NCI-H2227 treated with DMSO at 0.1 percent for 48 hours (cell line): ENCODE measurements at regions not wholly inside any gene's neighbourhood (a gene's known extent, or its start where the extent isn't known, plus 50 kb on each side); places are given as distances from the start of the nearest gene placed in this dataset.

Experiments used
- DNase-seq: peaks from one replicate; lab custom pipeline; 2025; lab: John Stamatoyannopoulos, UW

DNA sequence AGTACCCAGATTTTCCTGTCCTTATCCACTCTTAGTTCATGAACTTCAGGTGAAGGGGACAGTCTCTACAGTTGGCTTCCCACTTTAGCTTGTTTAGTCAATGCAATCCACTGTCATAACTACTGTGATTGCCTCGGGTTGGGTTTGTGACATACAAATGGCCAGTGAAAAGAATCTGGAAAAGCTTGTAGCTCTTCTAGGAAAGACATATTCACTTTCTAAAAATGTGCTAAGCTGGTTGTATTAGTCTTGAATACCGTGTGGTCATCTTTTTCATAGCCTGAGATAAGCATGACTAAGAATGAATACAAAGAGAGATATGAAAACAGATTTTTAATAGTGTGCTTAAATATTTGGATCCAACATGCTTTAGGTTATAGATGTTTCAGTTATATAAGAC, 1443.5 kb upstream of the IGFBP7 start:
- DNase-seq = no peak

DNA sequence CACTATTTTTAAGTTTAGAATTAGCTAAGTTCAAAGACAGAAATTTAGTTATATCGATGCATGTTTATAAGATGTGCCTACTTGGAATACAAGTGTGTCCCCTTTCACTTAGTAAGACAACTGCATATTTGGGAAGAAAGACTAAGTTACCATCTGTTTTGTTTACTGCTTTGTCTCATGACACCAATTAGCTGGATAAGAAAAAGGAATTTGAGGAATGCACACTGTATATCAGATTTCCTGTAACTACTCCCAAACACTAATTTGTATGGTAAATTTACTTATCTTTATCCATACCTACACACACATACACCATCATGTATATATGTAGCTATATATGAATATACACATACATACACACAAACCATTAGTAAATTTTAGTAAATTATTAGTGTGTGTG, 1442.8 kb upstream of the IGFBP7 start:
- no peak for DNase-seq

- DNase-seq = no peak
These were observed 1441.5 kb upstream of the IGFBP7 start for GRCh38 chr4:58551676-58552075.

GRCh38 chr4:58543465-58543864, 1433.3 kb upstream of the IGFBP7 start:
- no peak for DNase-seq

- DNase-seq = no peak
These were observed 1431.7 kb upstream of the IGFBP7 start for GRCh38 chr4:58541926-58542325.

GRCh38 chr4:58522765-58523382, 1412.7 kb upstream of the IGFBP7 start:
- no peak for DNase-seq

- DNase-seq = no peak
These were observed 1405.0 kb upstream of the IGFBP7 start for GRCh38 chr4:58515226-58515625.

DNA sequence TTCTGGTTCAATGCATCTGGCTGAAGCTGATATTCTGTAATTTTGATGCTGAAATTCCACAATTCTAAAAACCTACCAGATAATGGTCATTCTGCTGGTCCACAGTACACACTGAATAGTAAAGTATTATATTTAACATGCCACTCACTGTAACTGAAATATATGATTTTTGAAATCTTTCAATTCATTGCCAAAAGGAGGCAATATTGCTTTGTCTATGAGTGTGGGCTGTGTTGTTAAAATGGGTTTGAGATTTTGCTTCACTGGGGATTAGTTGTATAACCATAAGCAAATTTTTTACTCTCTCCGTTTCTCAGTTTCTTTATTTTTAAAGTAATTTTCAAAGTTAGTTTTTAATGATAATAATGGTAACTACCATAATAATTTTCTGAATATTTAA, 1404.1 kb upstream of the IGFBP7 start:
- no peak for DNase-seq

- DNase-seq = no peak
These were observed 1400.5 kb upstream of the IGFBP7 start for GRCh38 chr4:58510652-58511051.

DNA sequence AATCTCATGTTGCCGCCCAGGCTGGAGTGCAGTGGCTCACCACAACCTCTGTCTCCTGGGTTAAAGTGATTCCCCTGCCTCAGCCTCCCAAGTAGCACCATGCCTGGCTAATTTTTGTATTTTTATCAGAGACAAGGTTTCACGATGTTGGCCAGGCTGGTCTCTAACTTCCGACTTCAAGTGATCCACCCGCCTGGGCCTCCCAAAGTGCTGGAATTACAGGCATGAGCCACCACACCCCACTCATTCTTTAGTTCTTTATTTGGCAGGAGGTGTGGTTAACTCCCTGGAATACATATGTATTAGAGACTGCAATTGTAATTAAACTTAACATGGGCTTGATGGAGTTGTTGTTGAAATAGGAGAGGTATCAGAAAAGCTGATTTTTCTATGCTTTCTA, 1396.9 kb upstream of the IGFBP7 start:
- DNase-seq = no peak

GRCh38 chr4:58502839-58503238, 1392.7 kb upstream of the IGFBP7 start:
- no peak for DNase-seq

DNA sequence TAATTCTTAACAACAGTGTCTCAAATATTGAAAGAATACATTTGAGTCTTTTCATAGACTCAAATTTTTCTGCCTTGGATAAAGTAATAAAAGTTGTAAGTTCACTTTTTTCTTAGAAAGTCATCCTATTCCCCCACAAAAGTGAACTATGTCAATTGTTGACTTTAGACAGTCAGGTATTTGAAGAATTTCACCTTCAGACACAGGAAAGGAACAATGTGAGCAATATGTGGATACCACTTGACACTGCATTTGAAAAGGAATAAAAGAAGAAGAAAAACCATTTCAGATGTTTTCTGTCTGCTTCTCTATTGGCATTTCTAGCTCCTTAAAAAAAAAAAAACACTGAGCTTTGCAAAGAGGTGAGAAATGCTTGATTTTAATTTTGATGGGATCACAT, 1389.0 kb upstream of the IGFBP7 start:
- no peak for DNase-seq

DNA sequence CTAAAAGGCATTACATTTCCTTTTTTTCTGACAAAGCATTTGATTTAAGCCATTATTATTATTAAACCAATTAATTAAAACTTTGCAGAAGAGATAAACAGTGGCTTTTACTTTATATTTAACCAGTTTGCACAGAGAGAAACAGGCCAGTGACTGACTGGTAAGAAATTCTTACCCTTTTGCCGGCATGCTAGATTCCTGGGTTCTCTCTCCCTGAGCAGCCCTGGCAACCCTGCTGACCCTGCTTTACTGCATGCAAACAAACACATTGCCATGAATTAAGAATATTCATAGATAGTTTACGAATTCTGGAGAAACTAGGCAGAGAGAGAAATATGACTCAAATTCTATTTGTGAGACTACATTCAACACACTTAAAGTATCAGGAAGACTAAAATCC, 1381.4 kb upstream of the IGFBP7 start:
- no peak for DNase-seq

GRCh38 chr4:58477950-58478349, 1367.8 kb upstream of the IGFBP7 start:
- DNase-seq = no peak

GRCh38 chr4:58477513-58477912, 1367.3 kb upstream of the IGFBP7 start:
- no peak for DNase-seq

GRCh38 chr4:58475097-58475496, 1364.9 kb upstream of the IGFBP7 start:
- DNase-seq = no peak

DNA sequence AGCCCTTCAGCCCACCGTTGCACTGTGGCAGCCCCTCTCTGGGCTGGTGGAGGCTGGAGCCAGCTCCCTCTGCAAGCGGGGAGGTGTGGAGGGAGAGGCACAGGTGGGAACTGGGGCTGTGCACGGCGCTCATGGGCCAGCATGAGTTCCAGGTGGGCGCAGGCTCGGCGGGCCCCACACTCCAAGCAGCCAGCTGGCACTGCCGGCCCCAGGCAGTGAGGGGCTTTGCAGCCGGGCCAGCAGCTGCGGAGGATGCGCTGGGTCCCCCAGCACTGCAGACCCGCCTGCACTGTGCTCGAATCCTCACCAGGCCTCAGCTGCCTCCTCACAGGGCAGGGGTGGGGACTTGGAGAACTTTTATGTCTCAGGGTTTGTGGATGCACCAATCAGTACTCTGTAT, 1354.8 kb upstream of the IGFBP7 start:
- no peak for DNase-seq

DNA sequence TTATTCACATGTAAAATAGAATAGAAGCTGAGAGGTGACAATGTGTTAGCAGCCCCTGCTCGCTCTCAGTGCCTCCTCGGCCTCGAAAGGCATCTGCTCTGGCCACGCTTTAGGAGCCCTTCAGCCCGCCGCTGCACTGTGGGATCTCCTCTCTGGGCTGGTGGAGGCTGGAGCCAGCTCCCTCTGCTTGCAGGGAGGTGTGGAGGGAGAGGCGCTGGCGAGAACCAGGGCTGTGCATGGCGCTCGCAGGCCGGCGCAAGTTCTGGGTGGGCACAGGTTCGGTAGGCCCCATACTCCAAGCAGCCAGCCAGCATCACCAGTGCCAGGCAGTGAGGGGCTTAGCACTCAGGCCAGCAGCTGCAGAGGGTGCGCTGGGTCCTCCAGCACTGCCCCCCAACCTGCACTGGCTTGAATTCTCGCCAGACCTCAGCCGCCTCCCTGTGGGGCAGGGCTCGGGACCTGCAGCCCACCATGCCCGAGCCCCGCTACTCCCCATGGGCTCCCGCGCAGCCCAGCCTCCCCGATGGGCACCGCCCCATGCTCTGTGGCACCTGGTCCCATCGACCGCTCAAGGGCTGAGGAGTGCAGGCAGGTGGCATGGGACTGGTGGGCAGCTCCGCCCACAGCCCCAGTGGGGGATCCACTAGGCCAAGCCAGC, 1346.7 kb upstream of the IGFBP7 start:
- no peak for DNase-seq

- no peak for DNase-seq
These were observed 1343.8 kb upstream of the IGFBP7 start for GRCh38 chr4:58453956-58454355.

GRCh38 chr4:58451707-58452106, 1341.5 kb upstream of the IGFBP7 start:
- DNase-seq = no peak

- DNase-seq = no peak
These were observed 1325.7 kb upstream of the IGFBP7 start for GRCh38 chr4:58435871-58436270.

DNA sequence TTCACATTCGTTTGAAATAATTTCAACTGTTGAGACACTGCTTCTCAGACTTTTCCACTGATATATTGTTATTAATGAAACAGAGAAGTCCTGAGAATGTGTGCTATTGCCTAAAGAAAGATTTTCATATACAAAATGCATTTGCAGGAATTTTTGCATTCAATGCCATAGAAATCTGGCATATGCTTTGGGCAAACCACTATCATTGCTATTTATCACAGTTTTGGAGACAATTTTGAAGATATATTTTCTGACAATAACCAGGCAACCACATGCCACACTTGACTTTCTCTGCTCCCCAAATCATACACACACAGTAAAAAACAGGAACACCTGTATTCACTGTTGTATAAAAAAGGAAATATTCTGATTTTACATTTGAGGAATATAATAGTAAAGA, 1303.7 kb upstream of the IGFBP7 start:
- DNase-seq = no peak

DNA sequence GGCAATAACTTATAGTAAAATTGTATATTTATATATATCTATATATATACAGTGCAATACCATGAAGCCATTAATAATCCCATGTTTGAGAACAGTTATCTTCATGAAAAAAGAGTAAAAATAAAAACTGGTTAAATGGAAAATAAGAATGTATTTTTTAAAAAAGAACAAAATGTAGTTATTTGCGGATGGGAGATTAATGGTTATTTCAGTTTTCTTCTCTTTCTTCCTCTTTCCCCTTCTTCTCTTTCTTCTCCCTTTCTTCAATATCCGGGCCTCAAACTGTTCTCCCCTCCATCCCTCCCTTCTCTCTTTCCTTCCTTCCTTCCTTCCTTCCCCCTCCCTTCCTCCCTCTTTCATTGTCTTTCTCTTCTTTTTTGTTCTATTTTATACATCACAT, 1301.7 kb upstream of the IGFBP7 start:
- no peak for DNase-seq

- no peak for DNase-seq
These were observed 1296.6 kb upstream of the IGFBP7 start for GRCh38 chr4:58406762-58407161.
